Hematopoietic multipotent progenitor cell treated with erythropoietin and hydrocortisone succinate and interleukin-3 and kit ligand, for 8 days (in vitro differentiated cells): ENCODE measurements at regions not wholly inside any gene's neighbourhood (a gene's known extent, or its start where the extent isn't known, plus 50 kb on each side); places are given as distances from the start of the nearest gene placed in this dataset.
"Not testable (repeated sequence)": the region's sequence is repeated elsewhere in the genome, so short reads cannot be mapped to it uniquely, and the experiment has no call there.

ENCODE experiments used
- DNase-seq: peaks from one replicate; pipeline ENCODE4 v3.0.0-alpha.2; 2015

DNA sequence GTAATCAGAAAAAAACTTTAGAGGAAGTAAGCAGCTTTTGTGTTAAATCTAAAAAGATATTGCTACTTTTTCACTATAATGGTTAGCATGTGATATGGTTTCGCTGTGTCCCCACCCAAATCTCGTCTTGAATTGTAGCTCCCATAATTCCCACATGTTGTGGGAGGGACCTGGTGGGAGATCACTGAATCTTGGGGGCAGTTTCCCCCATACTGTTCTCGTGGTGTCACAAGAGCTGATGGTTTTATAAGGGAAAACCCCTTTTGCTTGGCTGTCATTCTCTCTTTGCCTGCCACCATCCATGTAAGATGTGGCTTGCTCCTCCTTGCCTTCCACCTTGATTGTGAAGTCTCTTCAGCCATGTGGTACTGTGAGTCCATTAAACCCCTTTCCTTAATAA is 117.1 kb downstream of the KCNJ2 start:
- no peak for DNase-seq

DNA sequence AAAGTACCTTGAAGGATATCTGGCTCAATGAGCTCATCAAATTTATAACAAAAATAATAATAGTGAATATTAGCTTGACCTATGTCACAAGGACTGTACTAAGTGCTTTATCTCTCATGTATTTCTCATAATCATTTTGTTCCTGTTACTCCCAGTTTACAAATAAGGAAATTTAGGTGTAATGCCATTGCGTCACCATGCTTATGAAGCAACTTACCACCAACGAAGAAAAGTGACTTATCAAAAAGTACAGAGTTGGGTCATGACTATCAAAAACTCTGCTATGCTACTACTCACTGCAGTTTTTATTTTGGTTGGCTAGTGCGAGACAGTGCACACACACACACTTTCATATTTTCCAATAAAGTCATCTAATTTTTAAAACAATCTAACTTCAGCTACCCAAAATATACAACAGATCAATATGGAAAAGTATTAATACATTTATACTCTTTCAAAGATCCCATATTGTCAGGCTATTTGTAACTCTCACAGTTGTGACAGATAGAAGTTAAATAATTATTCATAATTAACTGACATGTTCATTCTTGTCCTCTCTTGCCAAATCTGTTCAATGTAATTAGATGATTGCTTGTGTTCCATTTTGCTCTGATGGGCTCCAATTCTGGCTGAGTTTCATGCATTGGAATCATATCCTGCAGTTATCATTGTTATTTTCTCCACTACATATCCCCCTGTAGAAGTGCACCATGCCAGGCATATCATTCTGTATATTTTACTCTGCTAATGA is 119.4 kb downstream of the KCNJ2 start:
- DNase-seq = peak; percentile 4

- no peak for DNase-seq
Observed at GRCh38 chr17:70290770-70291169, 121.4 kb downstream of the KCNJ2 start.

GRCh38 chr17:70292366-70292765 is 123.0 kb downstream of the KCNJ2 start:
- DNase-seq = no peak

DNA sequence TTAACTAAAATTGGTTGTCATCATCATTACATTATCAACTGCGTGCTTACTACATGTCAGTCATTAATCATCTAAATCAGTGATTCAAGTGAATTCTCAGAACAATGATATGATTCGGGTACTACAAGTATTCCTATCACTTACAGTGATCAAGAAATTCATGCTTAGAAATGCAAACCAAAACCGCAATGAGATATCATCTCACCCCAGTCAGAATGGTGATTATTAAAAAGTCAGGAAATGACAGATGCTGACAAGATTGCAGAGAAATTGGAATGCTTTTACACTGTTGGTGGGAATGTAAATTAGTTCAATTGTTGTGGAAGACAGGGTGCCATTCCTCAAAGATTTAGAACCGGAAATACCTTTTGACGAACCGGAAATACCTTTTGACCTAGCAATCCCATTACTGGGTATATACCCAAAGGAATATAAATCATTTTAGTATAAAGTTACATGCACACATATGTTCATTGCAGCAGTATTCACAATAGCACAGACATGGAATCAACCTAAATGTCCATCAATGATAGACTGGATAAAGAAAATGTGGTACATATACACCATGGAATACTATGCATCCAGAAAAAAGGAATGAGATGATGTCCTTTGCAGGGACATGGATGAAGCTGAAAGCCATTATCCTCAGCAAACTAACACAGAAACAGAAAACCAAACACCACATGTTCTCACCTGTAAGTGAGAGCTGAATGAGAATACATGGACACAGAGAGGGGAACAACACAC is 124.4 kb downstream of the KCNJ2 start:
- not testable (repeated sequence) for DNase-seq

DNA sequence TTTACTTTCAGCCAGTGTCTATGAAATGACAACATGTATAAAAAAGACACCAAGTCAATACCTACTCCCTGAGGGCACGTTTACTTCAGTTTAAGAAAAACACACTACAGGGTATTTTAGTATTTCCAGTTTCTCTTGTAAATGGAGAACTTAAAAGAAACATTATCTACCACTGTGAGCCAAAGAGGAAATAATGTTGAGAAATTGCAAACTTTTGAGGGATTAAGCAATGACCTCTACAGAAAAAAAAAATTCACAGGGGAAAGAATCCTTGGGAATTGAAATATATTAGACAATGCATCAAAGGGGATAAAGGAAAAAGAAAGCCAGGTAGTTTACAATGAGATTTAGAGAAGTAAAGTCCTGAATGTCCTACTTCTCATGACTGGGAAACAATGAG is 126.0 kb downstream of the KCNJ2 start:
- peak; percentile 2 for DNase-seq

- no peak for DNase-seq
Observed at GRCh38 chr17:70295731-70296130, 126.4 kb downstream of the KCNJ2 start.

- DNase-seq = no peak
Observed at GRCh38 chr17:70296456-70296855, 127.1 kb downstream of the KCNJ2 start.

GRCh38 chr17:70297397-70297796 is 128.1 kb downstream of the KCNJ2 start:
- DNase-seq = no peak

- DNase-seq = no peak
Observed at GRCh38 chr17:70298929-70299531, 129.7 kb downstream of the KCNJ2 start.

DNA sequence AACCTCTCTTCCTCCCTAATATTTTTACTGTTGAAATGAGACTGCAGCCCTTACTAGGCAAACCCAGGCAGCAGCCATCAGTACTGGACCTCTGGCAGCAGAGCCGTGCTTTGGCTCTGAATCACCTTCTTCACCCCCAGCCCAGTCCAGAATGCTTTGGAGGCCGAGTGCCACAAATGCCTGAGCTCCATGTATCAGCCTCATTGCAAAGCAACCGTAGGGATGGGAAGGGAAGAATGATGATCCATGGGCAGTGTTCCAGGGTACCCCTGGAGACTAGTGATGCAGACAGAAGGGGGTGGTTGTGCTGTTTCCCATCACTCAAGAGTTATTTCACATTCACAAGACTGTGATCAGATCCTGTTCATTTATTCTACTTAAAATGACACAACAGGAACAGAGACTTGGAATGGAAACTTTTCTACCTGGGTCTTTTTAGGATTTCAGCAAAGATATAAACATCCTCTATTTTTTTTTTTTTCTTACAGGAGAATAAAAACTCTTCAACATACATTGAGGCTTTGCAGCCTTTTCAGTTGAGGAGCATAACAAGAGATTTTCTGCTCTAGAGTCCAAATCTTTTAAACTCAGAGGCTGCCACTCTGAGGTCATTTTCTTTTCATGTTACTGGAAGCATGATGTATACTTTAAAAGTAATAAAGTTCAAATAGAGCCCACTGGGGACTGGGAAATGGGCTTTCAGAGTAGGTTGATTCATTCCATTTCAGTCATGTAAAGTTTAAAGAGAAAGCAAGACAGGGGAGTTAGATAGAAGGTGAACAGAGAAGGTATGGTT is 138.3 kb downstream of the KCNJ2 start:
- DNase-seq = no peak

GRCh38 chr17:70308618-70309017 is 139.3 kb downstream of the KCNJ2 start:
- DNase-seq = no peak

GRCh38 chr17:70310221-70310672 is 140.9 kb downstream of the KCNJ2 start:
- DNase-seq = no peak

GRCh38 chr17:70313086-70313852 is 143.9 kb downstream of the KCNJ2 start:
- no peak for DNase-seq

DNA sequence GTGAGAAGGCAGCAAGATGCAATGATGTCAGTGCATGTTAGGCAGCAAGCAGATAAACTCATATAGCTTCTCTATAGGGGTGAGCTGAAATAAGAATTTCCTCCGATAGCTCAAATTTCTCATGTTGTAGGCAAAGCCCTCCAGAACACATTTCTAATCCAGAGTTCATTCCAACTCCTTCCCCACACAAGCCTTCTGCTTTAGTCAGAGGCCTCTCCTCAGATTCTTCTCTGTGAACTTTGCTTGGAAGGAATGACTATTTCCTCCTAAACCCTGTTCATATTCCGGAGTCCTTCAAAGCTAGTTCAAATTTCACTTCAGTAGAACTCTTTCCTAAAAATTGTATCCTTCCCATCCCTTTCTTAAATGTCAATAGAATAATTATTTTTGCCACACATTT is 144.8 kb downstream of the KCNJ2 start:
- no peak for DNase-seq

DNA sequence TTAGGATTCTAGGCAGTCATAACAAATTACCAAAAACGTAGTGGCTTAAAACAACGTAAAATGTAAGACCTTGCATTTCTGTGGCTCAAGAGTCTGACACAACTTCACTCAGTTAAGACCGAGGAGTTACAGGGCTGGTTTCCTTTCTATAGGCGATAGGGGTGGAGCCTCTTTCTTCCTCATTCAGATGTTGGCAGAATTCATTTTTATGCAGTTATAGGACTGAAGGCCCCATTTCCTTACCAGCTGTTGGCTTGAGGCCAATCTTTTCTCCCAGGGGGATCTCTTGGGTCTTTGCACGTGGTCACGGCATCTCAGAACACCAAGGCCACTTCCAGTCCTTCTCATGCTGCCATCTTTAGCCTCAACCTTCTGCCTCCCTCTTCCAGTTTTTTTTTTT is 145.2 kb downstream of the KCNJ2 start:
- no peak for DNase-seq

DNA sequence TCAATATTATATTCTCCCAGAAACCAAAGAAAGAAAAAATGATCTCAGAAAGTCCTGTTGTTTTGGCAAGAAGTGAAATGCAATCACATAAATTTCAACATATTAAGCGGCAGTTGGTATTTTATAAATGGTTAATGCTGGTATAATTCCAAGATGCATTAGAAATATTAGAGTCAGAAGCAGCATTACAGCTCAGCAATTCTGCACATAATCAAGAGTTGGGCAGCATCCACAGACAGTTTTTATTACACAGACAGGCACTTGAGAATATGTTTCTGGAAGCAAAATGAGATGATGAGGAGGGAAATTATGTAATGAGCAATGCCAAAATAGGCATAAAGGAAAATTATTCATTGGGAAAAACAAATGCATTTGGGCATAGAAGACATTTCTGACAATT is 148.1 kb downstream of the KCNJ2 start:
- no peak for DNase-seq

GRCh38 chr17:70318051-70318450 is 148.7 kb downstream of the KCNJ2 start:
- DNase-seq = no peak

GRCh38 chr17:70319516-70319915 is 150.2 kb downstream of the KCNJ2 start:
- DNase-seq = no peak

- DNase-seq = no peak
Observed at GRCh38 chr17:70320673-70321345, 151.5 kb downstream of the KCNJ2 start.

GRCh38 chr17:70321352-70321751 is 152.0 kb downstream of the KCNJ2 start:
- no peak for DNase-seq

DNA sequence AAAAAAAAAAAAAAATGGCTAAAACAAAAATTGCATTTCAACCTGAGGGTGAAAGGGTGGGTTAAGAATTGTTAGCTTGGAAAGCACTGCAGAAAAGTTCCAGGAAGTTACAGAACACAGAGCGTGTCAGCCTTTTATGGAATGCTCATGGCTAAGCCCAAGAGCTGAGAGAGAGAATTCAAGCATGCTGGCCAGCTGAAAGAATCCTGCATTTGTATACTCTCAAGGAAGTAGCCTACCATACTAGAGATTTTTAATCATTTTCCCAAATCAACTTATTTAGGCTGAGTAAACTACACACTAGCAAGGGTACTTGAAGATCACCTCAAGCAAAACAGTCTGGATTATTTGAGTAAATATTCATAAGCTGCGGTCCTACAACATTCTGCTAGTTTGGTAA is 153.9 kb downstream of the KCNJ2 start:
- DNase-seq = no peak
